OCI-LY3 (cell line): ENCODE measurements at regions not wholly inside any gene's neighbourhood (a gene's known extent, or its start where the extent isn't known, plus 50 kb on each side); places are given as distances from the start of the nearest gene placed in this dataset.

Source experiments
- EZH2phosphoT487 ChIP-seq: fragments of 200-600 bp; shearing (Covaris generic); IDR thresholded peaks from 2 replicates; pipeline ENCODE4 v1.6.1; 2018; ENCODE audit warnings: antibody characterized with exemption, mixed run types, low read depth
- TF ChIP-seq, protein P1 (sequence below): fragments of 200-600, 300-600 bp; sonication (generic); IDR thresholded peaks from 2 replicates; pipeline ENCODE4 v1.5.1; 2014; ENCODE audit warnings: antibody characterized with exemption, low read length, low read depth

- TF ChIP-seq, protein P1, sequence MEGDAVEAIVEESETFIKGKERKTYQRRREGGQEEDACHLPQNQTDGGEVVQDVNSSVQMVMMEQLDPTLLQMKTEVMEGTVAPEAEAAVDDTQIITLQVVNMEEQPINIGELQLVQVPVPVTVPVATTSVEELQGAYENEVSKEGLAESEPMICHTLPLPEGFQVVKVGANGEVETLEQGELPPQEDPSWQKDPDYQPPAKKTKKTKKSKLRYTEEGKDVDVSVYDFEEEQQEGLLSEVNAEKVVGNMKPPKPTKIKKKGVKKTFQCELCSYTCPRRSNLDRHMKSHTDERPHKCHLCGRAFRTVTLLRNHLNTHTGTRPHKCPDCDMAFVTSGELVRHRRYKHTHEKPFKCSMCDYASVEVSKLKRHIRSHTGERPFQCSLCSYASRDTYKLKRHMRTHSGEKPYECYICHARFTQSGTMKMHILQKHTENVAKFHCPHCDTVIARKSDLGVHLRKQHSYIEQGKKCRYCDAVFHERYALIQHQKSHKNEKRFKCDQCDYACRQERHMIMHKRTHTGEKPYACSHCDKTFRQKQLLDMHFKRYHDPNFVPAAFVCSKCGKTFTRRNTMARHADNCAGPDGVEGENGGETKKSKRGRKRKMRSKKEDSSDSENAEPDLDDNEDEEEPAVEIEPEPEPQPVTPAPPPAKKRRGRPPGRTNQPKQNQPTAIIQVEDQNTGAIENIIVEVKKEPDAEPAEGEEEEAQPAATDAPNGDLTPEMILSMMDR, result no peak
- TF ChIP-seq EZH2phosphoT487, result no peak
Measured at GRCh38 chr2:219752726-219753125, 125.3 kb downstream of the SLC4A3 start.
